ENCODE measurements at regions not wholly inside any gene's neighbourhood (a gene's known extent, or its start where the extent isn't known, plus 50 kb on each side); places are given as distances from the start of the nearest gene placed in this dataset.

DNA sequence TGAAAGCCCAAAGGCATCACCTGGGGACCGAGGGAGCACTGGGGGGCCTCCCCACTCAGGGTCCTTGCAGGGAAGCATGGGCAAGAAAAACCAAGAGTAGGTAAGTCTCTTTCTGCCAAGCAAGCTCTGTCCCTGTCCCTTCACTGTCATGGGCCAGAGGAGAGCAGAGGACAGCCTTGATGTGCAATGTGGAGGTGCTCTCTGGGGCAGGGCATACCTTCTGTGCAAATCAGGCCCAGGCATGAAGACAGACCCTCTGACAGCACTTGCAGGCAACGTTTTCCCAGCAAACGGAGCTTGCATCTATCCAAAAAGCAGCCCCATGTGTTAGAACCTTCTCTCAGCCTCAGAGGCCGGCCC lies 192.5 kb upstream of the PWP1 start:
- H3K4me1 Mint-ChIP-seq = peaks cover 14% of the 10 kb centered on the region
- H3K27ac Mint-ChIP-seq = no peak overlapping the region
- Histone ChIP-seq H3K4me2 (no peak overlapping the region), H3K4me1 (ENCODE audit: insufficient read depth) (peaks cover 9% of the 10 kb centered on the region), H3F3A (replicated peaks; ENCODE audit: low read depth) (no peaks in the 10 kb centered on the region), H3K79me2 (replicated peaks; ENCODE audit: insufficient read depth) (no peaks in the 10 kb centered on the region), H3K27ac (ENCODE audit: low read depth) (no peak overlapping the region), H3K27me3 (ENCODE audit: insufficient read depth) (no peaks in the 10 kb centered on the region), H3K4me3 (no peak overlapping the region), H3K36me3 (ENCODE audit: insufficient read depth) (no peaks in the 10 kb centered on the region), H4K20me1 (replicated peaks; ENCODE audit: insufficient read depth) (no peaks in the 10 kb centered on the region), H3K9me2 (ENCODE audit: insufficient read depth) (peaks cover 12% of the 10 kb centered on the region; the same call in 1 of the 2 replicates), H2AFZ (no peak overlapping the region)
- TF ChIP-seq REST (IDR thresholded peaks at IDR 0.05; ENCODE audit: unreplicated experiment) = no peak
- no peak for TF ChIP-seq JUNB (IDR thresholded peaks at IDR 0.05; ENCODE audit: unreplicated experiment)
- TF ChIP-seq NANOG (IDR thresholded peaks at IDR 0.05; ENCODE audit: borderline replicate concordance) = no peak
- no peak for TF ChIP-seq ZNF331 (CRISPR knock-in tag; IDR thresholded peaks at IDR 0.05; ENCODE audit: low read depth)
- no peak for TF ChIP-seq CTCF (conservative IDR thresholded peaks at IDR 0.05; ENCODE audit: low read depth in 2 of 2)
- TF ChIP-seq ZNF114 (CRISPR knock-in tag; IDR thresholded peaks at IDR 0.05) = no peak
- TF ChIP-seq EZH2 (IDR thresholded peaks at IDR 0.05; ENCODE audit: low read depth, unreplicated experiment) = no peak
- TF ChIP-seq CREB1 (CRISPR knock-in tag; IDR thresholded peaks at IDR 0.05; ENCODE audit: low read depth) = no peak
- TF ChIP-seq, protein P1, sequence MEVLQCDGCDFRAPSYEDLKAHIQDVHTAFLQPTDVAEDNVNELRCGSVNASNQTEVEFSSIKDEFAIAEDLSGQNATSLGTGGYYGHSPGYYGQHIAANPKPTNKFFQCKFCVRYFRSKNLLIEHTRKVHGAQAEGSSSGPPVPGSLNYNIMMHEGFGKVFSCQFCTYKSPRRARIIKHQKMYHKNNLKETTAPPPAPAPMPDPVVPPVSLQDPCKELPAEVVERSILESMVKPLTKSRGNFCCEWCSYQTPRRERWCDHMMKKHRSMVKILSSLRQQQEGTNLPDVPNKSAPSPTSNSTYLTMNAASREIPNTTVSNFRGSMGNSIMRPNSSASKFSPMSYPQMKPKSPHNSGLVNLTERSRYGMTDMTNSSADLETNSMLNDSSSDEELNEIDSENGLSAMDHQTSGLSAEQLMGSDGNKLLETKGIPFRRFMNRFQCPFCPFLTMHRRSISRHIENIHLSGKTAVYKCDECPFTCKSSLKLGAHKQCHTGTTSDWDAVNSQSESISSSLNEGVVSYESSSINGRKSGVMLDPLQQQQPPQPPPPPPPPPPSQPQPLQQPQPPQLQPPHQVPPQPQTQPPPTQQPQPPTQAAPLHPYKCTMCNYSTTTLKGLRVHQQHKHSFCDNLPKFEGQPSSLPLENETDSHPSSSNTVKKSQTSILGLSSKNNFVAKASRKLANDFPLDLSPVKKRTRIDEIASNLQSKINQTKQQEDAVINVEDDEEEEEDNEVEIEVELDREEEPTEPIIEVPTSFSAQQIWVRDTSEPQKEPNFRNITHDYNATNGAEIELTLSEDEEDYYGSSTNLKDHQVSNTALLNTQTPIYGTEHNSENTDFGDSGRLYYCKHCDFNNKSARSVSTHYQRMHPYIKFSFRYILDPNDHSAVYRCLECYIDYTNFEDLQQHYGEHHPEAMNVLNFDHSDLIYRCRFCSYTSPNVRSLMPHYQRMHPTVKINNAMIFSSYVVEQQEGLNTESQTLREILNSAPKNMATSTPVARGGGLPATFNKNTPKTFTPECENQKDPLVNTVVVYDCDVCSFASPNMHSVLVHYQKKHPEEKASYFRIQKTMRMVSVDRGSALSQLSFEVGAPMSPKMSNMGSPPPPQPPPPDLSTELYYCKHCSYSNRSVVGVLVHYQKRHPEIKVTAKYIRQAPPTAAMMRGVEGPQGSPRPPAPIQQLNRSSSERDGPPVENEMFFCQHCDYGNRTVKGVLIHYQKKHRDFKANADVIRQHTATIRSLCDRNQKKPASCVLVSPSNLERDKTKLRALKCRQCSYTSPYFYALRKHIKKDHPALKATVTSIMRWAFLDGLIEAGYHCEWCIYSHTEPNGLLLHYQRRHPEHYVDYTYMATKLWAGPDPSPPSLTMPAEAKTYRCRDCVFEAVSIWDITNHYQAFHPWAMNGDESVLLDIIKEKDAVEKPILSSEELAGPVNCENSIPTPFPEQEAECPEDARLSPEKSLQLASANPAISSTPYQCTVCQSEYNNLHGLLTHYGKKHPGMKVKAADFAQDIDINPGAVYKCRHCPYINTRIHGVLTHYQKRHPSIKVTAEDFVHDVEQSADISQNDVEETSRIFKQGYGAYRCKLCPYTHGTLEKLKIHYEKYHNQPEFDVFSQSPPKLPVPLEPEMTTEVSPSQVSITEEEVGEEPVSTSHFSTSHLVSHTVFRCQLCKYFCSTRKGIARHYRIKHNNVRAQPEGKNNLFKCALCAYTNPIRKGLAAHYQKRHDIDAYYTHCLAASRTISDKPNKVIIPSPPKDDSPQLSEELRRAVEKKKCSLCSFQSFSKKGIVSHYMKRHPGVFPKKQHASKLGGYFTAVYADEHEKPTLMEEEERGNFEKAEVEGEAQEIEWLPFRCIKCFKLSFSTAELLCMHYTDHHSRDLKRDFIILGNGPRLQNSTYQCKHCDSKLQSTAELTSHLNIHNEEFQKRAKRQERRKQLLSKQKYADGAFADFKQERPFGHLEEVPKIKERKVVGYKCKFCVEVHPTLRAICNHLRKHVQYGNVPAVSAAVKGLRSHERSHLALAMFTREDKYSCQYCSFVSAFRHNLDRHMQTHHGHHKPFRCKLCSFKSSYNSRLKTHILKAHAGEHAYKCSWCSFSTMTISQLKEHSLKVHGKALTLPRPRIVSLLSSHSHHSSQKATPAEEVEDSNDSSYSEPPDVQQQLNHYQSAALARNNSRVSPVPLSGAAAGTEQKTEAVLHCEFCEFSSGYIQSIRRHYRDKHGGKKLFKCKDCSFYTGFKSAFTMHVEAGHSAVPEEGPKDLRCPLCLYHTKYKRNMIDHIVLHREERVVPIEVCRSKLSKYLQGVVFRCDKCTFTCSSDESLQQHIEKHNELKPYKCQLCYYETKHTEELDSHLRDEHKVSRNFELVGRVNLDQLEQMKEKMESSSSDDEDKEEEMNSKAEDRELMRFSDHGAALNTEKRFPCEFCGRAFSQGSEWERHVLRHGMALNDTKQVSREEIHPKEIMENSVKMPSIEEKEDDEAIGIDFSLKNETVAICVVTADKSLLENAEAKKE (CRISPR knock-in tag; IDR thresholded peaks at IDR 0.05) = no peak
- TF ChIP-seq ETS1 (IDR thresholded peaks at IDR 0.05) = no peak
- TF ChIP-seq STAT1 (IDR thresholded peaks at IDR 0.05; ENCODE audit: unreplicated experiment) = no peak
- no peak for TF ChIP-seq EZH2phosphoT487 (IDR thresholded peaks at IDR 0.05; ENCODE audit: unreplicated experiment)
- no peak for TF ChIP-seq POLR2AphosphoS5 (IDR thresholded peaks at IDR 0.05; ENCODE audit: low read depth)
- no peaks in the 10 kb centered on the region; the same call in 2 of the 3 replicates for H3K9me3 Mint-ChIP-seq
- ATAC-seq = no peak
- peaks cover 8% of the 10 kb centered on the region for H3K27me3 Mint-ChIP-seq (ENCODE audit: insufficient read depth, low read depth, poor library complexity)
- no peak overlapping the region for H3K4me3 Mint-ChIP-seq
- DNase-seq (ENCODE audit: low spot score) = no peak
- H3K36me3 Mint-ChIP-seq (ENCODE audit: low read depth) = no peaks in the 10 kb centered on the region; the same call in 2 of the 3 replicates

All from GM23338 (cell line).